T follicular helper cell (primary cell): ENCODE measurements at regions not wholly inside any gene's neighbourhood (a gene's known extent, or its start where the extent isn't known, plus 50 kb on each side); places are given as distances from the start of the nearest gene placed in this dataset.

Experiments used
- DNase-seq: peaks from one replicate; pipeline ENCODE4 v3.0.0-alpha.2; 2020; ENCODE audit warnings: low read depth

GRCh38 chr15:38859574-38859973, 295.0 kb upstream of the RASGRP1 start:
- no peak for DNase-seq

- DNase-seq = no peak
Measured at GRCh38 chr15:38860253-38860652, 295.6 kb upstream of the RASGRP1 start.

- no peak for DNase-seq
Measured at GRCh38 chr15:38860674-38861073, 296.1 kb upstream of the RASGRP1 start.

GRCh38 chr15:38861108-38861507, 296.5 kb upstream of the RASGRP1 start:
- no peak for DNase-seq

- no peak for DNase-seq
Measured at GRCh38 chr15:38862099-38862498, 297.5 kb upstream of the RASGRP1 start.

- no peak for DNase-seq
Measured at GRCh38 chr15:38863381-38863780, 298.8 kb upstream of the RASGRP1 start.

- no peak for DNase-seq
Measured at GRCh38 chr15:38864122-38864521, 299.5 kb upstream of the RASGRP1 start.

GRCh38 chr15:38864827-38865581, 300.4 kb upstream of the RASGRP1 start:
- DNase-seq = no peak

- DNase-seq = no peak
Measured at GRCh38 chr15:38867556-38867955, 302.9 kb upstream of the RASGRP1 start.

GRCh38 chr15:38868326-38869114, 303.9 kb upstream of the RASGRP1 start:
- no peak for DNase-seq

- DNase-seq = no peak
Measured at GRCh38 chr15:38871638-38872037, 307.0 kb upstream of the RASGRP1 start.

- no peak for DNase-seq
Measured at GRCh38 chr15:38872732-38873131, 308.1 kb upstream of the RASGRP1 start.

GRCh38 chr15:38873158-38873557, 308.5 kb upstream of the RASGRP1 start:
- no peak for DNase-seq

- no peak for DNase-seq
Measured at GRCh38 chr15:38874464-38874863, 309.9 kb upstream of the RASGRP1 start.

- DNase-seq = no peak
Measured at GRCh38 chr15:38876211-38876610, 311.6 kb upstream of the RASGRP1 start.

- DNase-seq = no peak
Measured at GRCh38 chr15:38876621-38877020, 312.0 kb upstream of the RASGRP1 start.

- no peak for DNase-seq
Measured at GRCh38 chr15:38877471-38877870, 312.9 kb upstream of the RASGRP1 start.

GRCh38 chr15:38878026-38878425, 313.4 kb upstream of the RASGRP1 start:
- DNase-seq = no peak

GRCh38 chr15:38878926-38879325, 314.3 kb upstream of the RASGRP1 start:
- DNase-seq = no peak

GRCh38 chr15:38879909-38880471, 315.4 kb upstream of the RASGRP1 start:
- DNase-seq = no peak

- DNase-seq = no peak
Measured at GRCh38 chr15:38882221-38882620, 317.6 kb upstream of the RASGRP1 start.

GRCh38 chr15:38883987-38884386, 319.4 kb upstream of the RASGRP1 start:
- DNase-seq = no peak

GRCh38 chr15:38885001-38885400, 320.4 kb upstream of the RASGRP1 start:
- no peak for DNase-seq
